ENCODE measurements at regions not wholly inside any gene's neighbourhood (a gene's known extent, or its start where the extent isn't known, plus 50 kb on each side); places are given as distances from the start of the nearest gene placed in this dataset.

DNA sequence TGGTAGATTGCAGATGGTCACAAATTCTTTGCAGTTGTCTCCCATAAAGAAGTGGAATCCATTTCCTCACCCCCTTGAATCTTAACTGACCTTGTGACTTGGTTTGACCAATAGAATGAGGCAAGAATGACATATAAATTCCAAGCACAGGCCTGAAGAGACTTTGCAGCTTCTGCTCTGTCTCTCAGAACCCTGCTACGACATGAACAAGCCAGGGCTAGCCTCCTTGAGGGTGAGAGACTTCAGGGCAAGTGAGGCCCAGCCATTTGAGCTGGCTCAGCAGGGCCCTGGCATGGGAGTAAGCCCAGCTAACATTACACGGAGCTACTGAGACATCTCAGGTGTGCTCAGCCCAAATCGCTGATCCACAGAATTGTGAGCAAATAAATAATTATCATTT is 216.3 kb upstream of the MAN1A1 start:
- Histone ChIP-seq H2AFZ (replicated peaks; ENCODE audit: low read length, poor library complexity) (no peak overlapping the region), H3K4me2 (ENCODE audit: low read depth, low read length) (no peak overlapping the region), H3K18ac (ENCODE audit: low read depth, low read length) (no peak overlapping the region), H3K9me3 (ENCODE audit: control insufficient read depth, insufficient read depth, low read length) (no peaks in the 10 kb centered on the region), H3K9me1 (ENCODE audit: insufficient read depth, low read length) (no peaks in the 10 kb centered on the region), H2BK15ac (ENCODE audit: low read depth, low read length) (no peak overlapping the region), H3K4me1 (ENCODE audit: control insufficient read depth, insufficient read depth, low read length) (no peaks in the 10 kb centered on the region), H2BK5ac (ENCODE audit: low read depth, low read length, poor library complexity, severe bottlenecking) (no peak overlapping the region), H3K79me1 (ENCODE audit: low read depth in 1 of 2, low read length in 2 of 2) (no peaks in the 10 kb centered on the region), H3K14ac (replicated peaks; ENCODE audit: low read depth, low read length) (no peak overlapping the region), H3K27ac (ENCODE audit: insufficient read depth, low read length) (no peak overlapping the region), H3K36me3 (ENCODE audit: control insufficient read depth, insufficient read depth, low read length) (no peaks in the 10 kb centered on the region), H2BK120ac (ENCODE audit: low read depth, low read length) (no peak overlapping the region), H2AK9ac (replicated peaks; ENCODE audit: low read depth, low read length, poor library complexity) (no peak overlapping the region), H2AK5ac (ENCODE audit: low read depth, low read length) (no peak overlapping the region), H3K9ac (ENCODE audit: low read depth, low read length) (no peak overlapping the region), H3K23ac (ENCODE audit: low read depth, low read length) (no peak overlapping the region), H4K5ac (ENCODE audit: low read depth, low read length) (no peak overlapping the region), H3K27me3 (ENCODE audit: control insufficient read depth, insufficient read depth, low read length) (no peaks in the 10 kb centered on the region; the same call in 1 of the 2 replicates), H4K8ac (ENCODE audit: low read depth in 2 of 2, low read length in 2 of 2) (no peak overlapping the region), H4K20me1 (ENCODE audit: insufficient read depth, low read length) (no peaks in the 10 kb centered on the region), H3K4ac (ENCODE audit: low read depth, low read length) (no peak overlapping the region), H4K91ac (ENCODE audit: insufficient read depth, low read depth, low read length) (no peak overlapping the region), H2BK20ac (ENCODE audit: low read depth, low read length) (no peak overlapping the region), H3K4me3 (ENCODE audit: insufficient read depth, low read depth, low read length) (no peak overlapping the region), H3K56ac (ENCODE audit: extremely low read depth, insufficient read depth, low read length) (no peak overlapping the region)
- WGBS, 2 experiments (ENCODE audit: extremely low coverage in 2 of 2, insufficient read length in 1 of 2), result 67% methylated on average over 1 of the region's 3 CpGs; no CpG with 5 or more reads in 1 of the 2 experiments
- ATAC-seq (ENCODE audit: low read depth) (no peak), DNase-seq (no peak)
- dilution Hi-C loops (cut with HindIII; ENCODE audit: low sequenced_read_pairs, unreplicated experiment) (no loop called here), in situ Hi-C loops (cut with MboI; ENCODE audit: low sequenced_read_pairs) (no loop called here), intact Hi-C loops (cut with micrococcal nuclease) (no loop called here)
- POLR2A ChIA-PET (ENCODE audit: unreplicated experiment), result no interaction called here
- TF ChIP-seq RCOR1 (IDR thresholded peaks at IDR 0.05; ENCODE audit: insufficient replicate concordance, low read length) (no peak), FOS (IDR thresholded peaks at IDR 0.05; ENCODE audit: low read depth, low read length) (no peak), MAZ (IDR thresholded peaks at IDR 0.05; ENCODE audit: borderline replicate concordance, low read depth, low read length) (no peak), CEBPB (IDR thresholded peaks at IDR 0.05; ENCODE audit: low read depth, low read length) (no peak), RFX5 (IDR thresholded peaks at IDR 0.05; ENCODE audit: low read depth, low read length) (no peak), CHD1 (IDR thresholded peaks at IDR 0.05; ENCODE audit: low read depth, low read length) (no peak)
- TF ChIP-seq, protein P1, sequence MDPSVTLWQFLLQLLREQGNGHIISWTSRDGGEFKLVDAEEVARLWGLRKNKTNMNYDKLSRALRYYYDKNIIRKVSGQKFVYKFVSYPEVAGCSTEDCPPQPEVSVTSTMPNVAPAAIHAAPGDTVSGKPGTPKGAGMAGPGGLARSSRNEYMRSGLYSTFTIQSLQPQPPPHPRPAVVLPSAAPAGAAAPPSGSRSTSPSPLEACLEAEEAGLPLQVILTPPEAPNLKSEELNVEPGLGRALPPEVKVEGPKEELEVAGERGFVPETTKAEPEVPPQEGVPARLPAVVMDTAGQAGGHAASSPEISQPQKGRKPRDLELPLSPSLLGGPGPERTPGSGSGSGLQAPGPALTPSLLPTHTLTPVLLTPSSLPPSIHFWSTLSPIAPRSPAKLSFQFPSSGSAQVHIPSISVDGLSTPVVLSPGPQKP (IDR thresholded peaks at IDR 0.05; ENCODE audit: borderline replicate concordance, low read depth, low read length), result no peak
- CTCF ChIA-PET, result no interaction called here
- BruUV-seq (replicated peaks), result no TSS peak

Measured in IMR-90 (cell line).